HCT116 (cell line): ENCODE measurements at regions not wholly inside any gene's neighbourhood (a gene's known extent, or its start where the extent isn't known, plus 50 kb on each side); places are given as distances from the start of the nearest gene placed in this dataset.

Experiments
- ATAC-seq: fragments of 200-7000 bp; cut with Tn5 transposase; 2 replicates; pipeline ENCODE4 v1.9.1; 2020; ENCODE audit warnings: mild to moderate bottlenecking, moderate library complexity
- BruUV-seq: library from RNA; stranded (reverse); fragments of 400-500 nt; replicated peaks from 2 replicates; lab custom pipeline; 2021; lab: Mats Ljungman, UMichigan
- CTCF ChIA-PET: fragments of 300-600 bp; sonication (Branson Sonifier 250); formaldehyde crosslinking; loops from one replicate; lab custom pipeline; 2021; ENCODE audit warnings: antibody characterized with exemption; lab: Charles Lee
- POLR2A ChIA-PET: fragments of 300-600, 350-600 bp; sonication (Branson Sonifier 250); formaldehyde crosslinking; loops from one replicate; lab custom pipeline; 2021; ENCODE audit warnings: antibody characterized with exemption; lab: Charles Lee
- RAD21 ChIA-PET, 2 experiments: fragments of 300-600 bp; sonication (Branson Sonifier 250); formaldehyde crosslinking; loops; one replicate each; lab custom pipeline; 2023; ENCODE audit warnings: low total read pairs in 2 of 2; ENCODE audit not compliant: uncharacterized antibody in 2 of 2, unreplicated experiment in 2 of 2, low non-redundant PET in 1 of 2; lab: Charles Lee
- DNase-seq: peaks from one replicate; pipeline ENCODE4 v3.0.0-alpha.2; 2010; ENCODE audit warnings: low read depth, low spot score
- H2AFZ ChIP-seq: fragments of 200-600 bp; shearing (Covaris generic), sonication (generic); 2 replicates; pipeline ENCODE4 v1.6.1; 2017; ENCODE audit warnings: low read depth, mixed run types, mixed read lengths, antibody characterized with exemption, low read length; ENCODE audit not compliant: poor library complexity, severe bottlenecking
- H3K27ac ChIP-seq: 2 replicates; pipeline ENCODE4 v1.5.1; 2012; ENCODE audit warnings: low read depth, low read length
- H3K27me3 ChIP-seq: fragments of 200-600 bp; sonication (generic); 2 replicates; pipeline ENCODE4 v1.6.1; 2016; ENCODE audit warnings: mixed run types, low read length, mixed read lengths; ENCODE audit not compliant: insufficient read depth
- H3K36me3 ChIP-seq, 2 experiments: fragments of 200-500 bp in 1 of 2; fragments of 200-600 bp in 1 of 2; sonication (Bioruptor generic) in 1 of 2; sonication (generic) in 1 of 2; 2 replicates each; pipeline versions ENCODE4 v1.5.1 to v1.6.1; 2014 to 2016; ENCODE audit warnings: low read length in 2 of 2, inconsistent platforms in 1 of 2, mixed read lengths in 1 of 2, mixed run types in 1 of 2; ENCODE audit not compliant: insufficient read depth in 2 of 2, control insufficient read depth in 1 of 2
- H3K4me1 ChIP-seq, 2 experiments: fragments of 200-600 bp in 1 of 2; sonication (generic) in 1 of 2; 2 replicates each; pipeline versions ENCODE4 v1.5.1 to v1.6.1; 2012 to 2017; ENCODE audit warnings: low read length in 2 of 2, inconsistent platforms in 1 of 2, mild to moderate bottlenecking in 1 of 2, mixed read lengths in 1 of 2, mixed run types in 1 of 2, moderate library complexity in 1 of 2; ENCODE audit not compliant: insufficient read depth in 2 of 2, control insufficient read depth in 1 of 2
- H3K4me2 ChIP-seq: fragments of 200-600 bp; sonication (generic); 2 replicates; pipeline ENCODE4 v1.6.1; 2017; ENCODE audit warnings: mixed run types, low read length, mixed read lengths
- H3K4me3 ChIP-seq, 2 experiments: fragments of 200-600 bp in 1 of 2; sonication (generic) in 1 of 2; replicated peaks in 1 of 2; 2 replicates each; pipeline ENCODE4 v1.5.1; 2011 to 2016; ENCODE audit warnings: low read length in 2 of 2, control low read depth in 1 of 2, low read depth in 1 of 2, mild to moderate bottlenecking in 1 of 2, mixed read lengths in 1 of 2, mixed run types in 1 of 2
- H3K79me2 ChIP-seq: fragments of 200-600 bp; sonication (generic); 2 replicates; pipeline ENCODE4 v1.6.1; 2017; ENCODE audit warnings: mild to moderate bottlenecking, mixed run types, low read length, moderate library complexity, mixed read lengths; ENCODE audit not compliant: insufficient read depth
- H3K9ac ChIP-seq: fragments of 200-600 bp; sonication (generic); 2 replicates; pipeline ENCODE4 v1.6.1; 2016; ENCODE audit warnings: low read length, mixed read lengths
- H3K9me2 ChIP-seq: fragments of 200-600 bp; sonication (generic), shearing (Covaris generic); 2 replicates; pipeline ENCODE4 v1.6.1; 2017; ENCODE audit warnings: mixed run types, mild to moderate bottlenecking, moderate library complexity; ENCODE audit not compliant: insufficient read depth
- H3K9me3 ChIP-seq, 2 experiments: fragments of 200-500 bp in 1 of 2; fragments of 200-600 bp in 1 of 2; sonication (Bioruptor generic) in 1 of 2; sonication (generic) in 1 of 2; 2 replicates each; pipeline ENCODE4 v1.6.1; 2014 to 2017; ENCODE audit warnings: low read length in 2 of 2, mixed read lengths in 2 of 2, inconsistent platforms in 1 of 2, low read depth in 1 of 2, mild to moderate bottlenecking in 1 of 2, mixed run types in 1 of 2, moderate library complexity in 1 of 2; ENCODE audit not compliant: control insufficient read depth in 1 of 2, insufficient read depth in 1 of 2
- H4K20me1 ChIP-seq: fragments of 200-600 bp; sonication (generic), shearing (Covaris generic); 2 replicates; pipeline ENCODE4 v1.6.1; 2017; ENCODE audit warnings: mixed run types, mild to moderate bottlenecking, moderate library complexity; ENCODE audit not compliant: insufficient read depth
- ATF3 ChIP-seq: IDR thresholded peaks from 2 replicates; pipeline ENCODE4 v1.6.1; 2012
- CBX3 ChIP-seq: IDR thresholded peaks from 2 replicates; pipeline ENCODE4 v1.6.1; 2012; ENCODE audit warnings: low read depth
- CEBPB ChIP-seq: IDR thresholded peaks from 2 replicates; pipeline ENCODE4 v1.6.1; 2012; ENCODE audit warnings: low read depth
- EGR1 ChIP-seq: IDR thresholded peaks from 2 replicates; pipeline ENCODE4 v1.6.1; 2012; ENCODE audit warnings: low read depth
- ELF1 ChIP-seq: IDR thresholded peaks from 2 replicates; pipeline ENCODE4 v1.6.1; 2012; ENCODE audit warnings: low read depth, borderline replicate concordance
- FOSL1 ChIP-seq: IDR thresholded peaks from 2 replicates; pipeline ENCODE4 v1.6.1; 2012; ENCODE audit warnings: low read depth
- JUND ChIP-seq: IDR thresholded peaks from 2 replicates; pipeline ENCODE4 v1.6.1; 2012
- POLR2A ChIP-seq: IDR thresholded peaks from 2 replicates; pipeline ENCODE4 v1.7.0; 2011; ENCODE audit warnings: borderline replicate concordance; ENCODE audit not compliant: insufficient read depth, insufficient read length; ENCODE audit errors: extremely low read depth
- POLR2AphosphoS5 ChIP-seq: IDR thresholded peaks from 2 replicates; pipeline ENCODE4 v1.6.1; 2011; ENCODE audit warnings: mild to moderate bottlenecking, low read depth, low read length, moderate library complexity
- RAD21 ChIP-seq: IDR thresholded peaks from 2 replicates; pipeline ENCODE4 v1.6.1; 2012; ENCODE audit warnings: low read depth, mild to moderate bottlenecking
- REST ChIP-seq: IDR thresholded peaks from 2 replicates; pipeline ENCODE4 v1.6.1; 2012; ENCODE audit warnings: low read depth
- SIN3A ChIP-seq: IDR thresholded peaks from 2 replicates; pipeline ENCODE4 v1.6.1; 2012; ENCODE audit warnings: low read depth
- SP1 ChIP-seq: IDR thresholded peaks from 2 replicates; pipeline ENCODE4 v1.6.1; 2012; ENCODE audit warnings: low read depth
- TCF7L2 ChIP-seq: IDR thresholded peaks from 2 replicates; pipeline ENCODE4 v1.7.0; 2011; ENCODE audit warnings: borderline replicate concordance, inconsistent platforms; ENCODE audit not compliant: insufficient read depth, insufficient read length; ENCODE audit errors: extremely low read depth
- YY1 ChIP-seq: IDR thresholded peaks from 2 replicates; pipeline ENCODE4 v1.6.1; 2011; ENCODE audit warnings: low read length, low read depth, moderate library complexity, mild to moderate bottlenecking; ENCODE audit not compliant: insufficient replicate concordance; ENCODE audit errors: extremely low read depth
- ZBTB33 ChIP-seq: IDR thresholded peaks from 2 replicates; pipeline ENCODE4 v1.6.1; 2011; ENCODE audit warnings: mild to moderate bottlenecking, low read length, moderate library complexity; ENCODE audit not compliant: insufficient replicate concordance; ENCODE audit errors: extremely low read depth
- ZFX ChIP-seq: fragments of 450-650 bp; IDR thresholded peaks from 2 replicates; pipeline ENCODE4 v1.6.1; 2017
- intact Hi-C: fragments of 100-400 bp; cut with micrococcal nuclease; formaldehyde crosslinking; loops from 2 replicates; pipeline ENCODE4 v1.10.0; 2022

GRCh38 chr5:126103868-126104267 is 319.3 kb upstream of the GRAMD2B start:
- Histone ChIP-seq H3K9ac (no peak overlapping the region), H3K4me1 (peaks cover 0 to 7% of the 10 kb centered on the region in 2 experiments; a peak in 2 of 4 replicates), H3K36me3 (no peaks in the 10 kb centered on the region), H3K9me3 (no peaks in the 10 kb centered on the region), H3K79me2 (no peaks in the 10 kb centered on the region), H2AFZ (no peak overlapping the region), H3K4me2 (no peak overlapping the region), H4K20me1 (no peaks in the 10 kb centered on the region), H3K4me3 (no peak overlapping the region), H3K27ac (no peak overlapping the region), H3K27me3 (no peaks in the 10 kb centered on the region), H3K9me2 (no peaks in the 10 kb centered on the region)
- ChIA-PET POLR2A (no interaction called here), CTCF (no interaction called here), RAD21 (no interaction called here)
- no TSS peak for BruUV-seq
- ATAC-seq (no peak), DNase-seq (no peak)
- no peak for TF ChIP-seq REST
- TF ChIP-seq JUND, result no peak
- no peak for TF ChIP-seq ZBTB33
- TF ChIP-seq YY1, result no peak
- no peak for TF ChIP-seq EGR1
- no peak for TF ChIP-seq ATF3
- no peak for TF ChIP-seq FOSL1
- no peak for TF ChIP-seq POLR2AphosphoS5
- no peak for TF ChIP-seq SP1
- no peak for TF ChIP-seq CBX3
- TF ChIP-seq POLR2A, result no peak
- no peak for TF ChIP-seq CEBPB
- TF ChIP-seq ZFX, result no peak
- TF ChIP-seq TCF7L2, result no peak
- no peak for TF ChIP-seq ELF1
- no peak for TF ChIP-seq SIN3A
- no peak for TF ChIP-seq RAD21
- intact Hi-C loops, result no loop called here
